ENCODE measurements at regions not wholly inside any gene's neighbourhood (a gene's known extent, or its start where the extent isn't known, plus 50 kb on each side); places are given as distances from the start of the nearest gene placed in this dataset.

DNA sequence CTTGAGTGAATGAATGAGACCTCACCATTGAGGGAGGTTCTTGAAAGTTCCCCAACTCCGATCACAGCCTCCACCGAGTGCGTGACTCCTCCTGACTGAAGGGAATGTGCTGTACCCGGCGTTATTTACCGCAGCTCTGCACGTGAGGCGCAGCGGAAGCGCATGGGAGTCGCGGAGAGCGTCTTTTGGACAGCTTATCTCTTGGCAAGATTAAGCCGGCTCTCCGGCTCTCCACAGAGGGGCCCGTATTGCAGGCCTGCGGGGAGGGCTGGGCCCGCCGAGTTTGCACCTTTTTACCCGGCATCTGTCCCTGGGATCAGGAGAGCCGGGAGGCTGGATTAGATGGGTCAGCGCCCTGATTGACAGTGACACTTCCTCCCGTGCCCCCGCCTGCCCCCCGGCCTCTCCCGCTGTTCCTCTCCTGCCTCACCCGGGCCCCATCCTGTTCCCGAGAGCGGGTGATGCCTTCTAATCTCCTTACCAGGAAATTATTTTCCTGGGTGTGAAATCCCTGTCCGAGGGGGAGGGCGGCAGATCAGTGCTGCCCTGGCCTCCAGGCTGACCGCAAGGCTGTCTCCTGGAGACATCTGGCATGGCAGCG is 176.3 kb downstream of the INHBB start:
- no peak for DNase-seq (ENCODE audit: low spot score in 2 of 2)
- H3K27ac ChIP-seq: no peak overlapping the region
- no peak overlapping the region for H3K4me3 ChIP-seq
- H3K9me3 ChIP-seq: no peaks in the 10 kb centered on the region
- H3K4me1 ChIP-seq: no peaks in the 10 kb centered on the region
- no peaks in the 10 kb centered on the region for H3K36me3 ChIP-seq
- TF ChIP-seq POLR2A (IDR thresholded peaks at IDR 0.05) (no peak), POLR2AphosphoS5 (IDR thresholded peaks at IDR 0.05) (no peak)
- TF ChIP-seq, protein P1, sequence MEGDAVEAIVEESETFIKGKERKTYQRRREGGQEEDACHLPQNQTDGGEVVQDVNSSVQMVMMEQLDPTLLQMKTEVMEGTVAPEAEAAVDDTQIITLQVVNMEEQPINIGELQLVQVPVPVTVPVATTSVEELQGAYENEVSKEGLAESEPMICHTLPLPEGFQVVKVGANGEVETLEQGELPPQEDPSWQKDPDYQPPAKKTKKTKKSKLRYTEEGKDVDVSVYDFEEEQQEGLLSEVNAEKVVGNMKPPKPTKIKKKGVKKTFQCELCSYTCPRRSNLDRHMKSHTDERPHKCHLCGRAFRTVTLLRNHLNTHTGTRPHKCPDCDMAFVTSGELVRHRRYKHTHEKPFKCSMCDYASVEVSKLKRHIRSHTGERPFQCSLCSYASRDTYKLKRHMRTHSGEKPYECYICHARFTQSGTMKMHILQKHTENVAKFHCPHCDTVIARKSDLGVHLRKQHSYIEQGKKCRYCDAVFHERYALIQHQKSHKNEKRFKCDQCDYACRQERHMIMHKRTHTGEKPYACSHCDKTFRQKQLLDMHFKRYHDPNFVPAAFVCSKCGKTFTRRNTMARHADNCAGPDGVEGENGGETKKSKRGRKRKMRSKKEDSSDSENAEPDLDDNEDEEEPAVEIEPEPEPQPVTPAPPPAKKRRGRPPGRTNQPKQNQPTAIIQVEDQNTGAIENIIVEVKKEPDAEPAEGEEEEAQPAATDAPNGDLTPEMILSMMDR (IDR thresholded peaks at IDR 0.05): no peak
- intact Hi-C loops (cut with DNase I; ENCODE audit: low total_unique reads): loop anchor here (10.0 kb wide), 1 partner anchor 177 kb away; the partner anchor contains the start of gene INHBB
- H3K27me3 ChIP-seq: no peaks in the 10 kb centered on the region

DNA sequence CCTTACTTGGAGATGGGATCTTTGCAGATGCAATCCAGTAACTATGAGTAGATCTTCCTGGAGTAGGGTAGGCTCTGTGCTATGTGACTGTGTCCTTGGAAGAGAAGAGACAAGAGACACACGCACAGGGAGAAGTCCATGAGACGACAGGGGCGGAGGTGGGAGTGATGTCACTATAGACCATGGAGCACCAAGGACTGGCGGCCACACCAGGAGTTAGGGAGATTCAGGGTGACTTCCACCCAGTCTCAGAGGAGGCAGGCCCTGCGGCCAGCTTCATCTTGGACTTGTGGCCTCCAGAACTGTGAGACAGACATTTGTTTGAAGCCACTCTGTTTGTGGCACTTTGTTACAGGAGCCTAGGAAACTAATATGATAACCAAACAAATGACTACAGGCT is 177.8 kb downstream of the INHBB start:
- H3K36me3 ChIP-seq: no peaks in the 10 kb centered on the region
- H3K27ac ChIP-seq: no peak overlapping the region
- DNase-seq (ENCODE audit: low spot score in 2 of 2): no peak
- H3K4me1 ChIP-seq: no peaks in the 10 kb centered on the region
- TF ChIP-seq POLR2A (IDR thresholded peaks at IDR 0.05) (no peak), POLR2AphosphoS5 (IDR thresholded peaks at IDR 0.05) (no peak)
- TF ChIP-seq, protein P1 (IDR thresholded peaks at IDR 0.05): no peak
- intact Hi-C loops (cut with DNase I; ENCODE audit: low total_unique reads): loop anchor here (10.0 kb wide), 1 partner anchor 179 kb away; the partner anchor contains the start of gene INHBB
- no peak overlapping the region for H3K4me3 ChIP-seq
- H3K9me3 ChIP-seq: no peaks in the 10 kb centered on the region
- H3K27me3 ChIP-seq: no peaks in the 10 kb centered on the region

GRCh38 chr2:120524174-120524573 is 178.2 kb downstream of the INHBB start:
- no peak overlapping the region for H3K27ac ChIP-seq
- no peak for DNase-seq (ENCODE audit: low spot score in 2 of 2)
- TF ChIP-seq, protein P1 (IDR thresholded peaks at IDR 0.05): no peak
- no peak for TF ChIP-seq POLR2A (IDR thresholded peaks at IDR 0.05)
- no peak for TF ChIP-seq POLR2AphosphoS5 (IDR thresholded peaks at IDR 0.05)
- H3K36me3 ChIP-seq: no peaks in the 10 kb centered on the region
- H3K9me3 ChIP-seq: no peaks in the 10 kb centered on the region
- H3K27me3 ChIP-seq: no peaks in the 10 kb centered on the region
- intact Hi-C loops (cut with DNase I; ENCODE audit: low total_unique reads): loop anchor here (10.0 kb wide), 1 partner anchor 179 kb away; the partner anchor contains the start of gene INHBB
- H3K4me1 ChIP-seq: no peaks in the 10 kb centered on the region
- H3K4me3 ChIP-seq: no peak overlapping the region

- Histone ChIP-seq H3K27ac (peak overlapping the region in 1 of 2 donors; percentile 88), H3K27me3 (no peaks in the 10 kb centered on the region), H3K4me1 (no peaks in the 10 kb centered on the region), H3K4me3 (peak overlapping the region in 1 of 3 donors; percentile 40), H3K36me3 (no peaks in the 10 kb centered on the region), H3K9me3 (no peaks in the 10 kb centered on the region)
- intact Hi-C loops (cut with DNase I; ENCODE audit: low total_unique reads): loop anchor here (10.0 kb wide), 1 partner anchor 181 kb away; the partner anchor contains the start of gene INHBB
- no peak for TF ChIP-seq POLR2A (IDR thresholded peaks at IDR 0.05)
- TF ChIP-seq, protein P1 (IDR thresholded peaks at IDR 0.05): peak in 1 of 3 donors; percentile 16
- peak in 1 of 3 donors; percentile 66 for TF ChIP-seq POLR2AphosphoS5 (IDR thresholded peaks at IDR 0.05)
- DNase-seq (ENCODE audit: low spot score in 2 of 2): no peak
Measured at GRCh38 chr2:120525056-120526046, 179.4 kb downstream of the INHBB start.
